ENCODE measurements at regions not wholly inside any gene's neighbourhood (a gene's known extent, or its start where the extent isn't known, plus 50 kb on each side); places are given as distances from the start of the nearest gene placed in this dataset.

DNA sequence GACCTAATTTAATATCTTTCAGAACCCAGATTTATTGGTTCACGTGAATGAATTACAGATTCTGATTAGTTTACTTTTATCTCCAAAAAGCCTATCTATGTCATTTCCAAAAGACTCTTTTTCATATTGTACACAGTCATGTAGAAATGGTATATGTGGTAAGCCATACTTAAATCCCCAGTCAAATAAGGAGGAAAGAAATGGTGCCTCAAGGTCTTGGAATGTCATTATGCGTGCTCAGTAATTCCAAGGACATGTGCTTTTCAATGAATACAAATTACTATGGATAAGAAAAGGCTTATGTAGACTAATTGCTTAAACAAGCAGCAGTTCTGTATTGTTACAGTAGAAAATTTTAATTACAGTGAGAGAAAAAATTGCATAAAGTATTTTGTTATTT, 64.1 kb upstream of the TYRP1 start:
- ChIA-PET CTCF (no interaction called here), POLR2A (no interaction called here)
- H3K9me3 Mint-ChIP-seq (ENCODE audit: insufficient read depth) = peaks cover 10% of the 10 kb centered on the region
- DNase-seq = no peak
- H3K27me3 Mint-ChIP-seq = no peaks in the 10 kb centered on the region
- TF ChIP-seq, protein P1, sequence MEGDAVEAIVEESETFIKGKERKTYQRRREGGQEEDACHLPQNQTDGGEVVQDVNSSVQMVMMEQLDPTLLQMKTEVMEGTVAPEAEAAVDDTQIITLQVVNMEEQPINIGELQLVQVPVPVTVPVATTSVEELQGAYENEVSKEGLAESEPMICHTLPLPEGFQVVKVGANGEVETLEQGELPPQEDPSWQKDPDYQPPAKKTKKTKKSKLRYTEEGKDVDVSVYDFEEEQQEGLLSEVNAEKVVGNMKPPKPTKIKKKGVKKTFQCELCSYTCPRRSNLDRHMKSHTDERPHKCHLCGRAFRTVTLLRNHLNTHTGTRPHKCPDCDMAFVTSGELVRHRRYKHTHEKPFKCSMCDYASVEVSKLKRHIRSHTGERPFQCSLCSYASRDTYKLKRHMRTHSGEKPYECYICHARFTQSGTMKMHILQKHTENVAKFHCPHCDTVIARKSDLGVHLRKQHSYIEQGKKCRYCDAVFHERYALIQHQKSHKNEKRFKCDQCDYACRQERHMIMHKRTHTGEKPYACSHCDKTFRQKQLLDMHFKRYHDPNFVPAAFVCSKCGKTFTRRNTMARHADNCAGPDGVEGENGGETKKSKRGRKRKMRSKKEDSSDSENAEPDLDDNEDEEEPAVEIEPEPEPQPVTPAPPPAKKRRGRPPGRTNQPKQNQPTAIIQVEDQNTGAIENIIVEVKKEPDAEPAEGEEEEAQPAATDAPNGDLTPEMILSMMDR (IDR thresholded peaks at IDR 0.05) = no peak
- TF ChIP-seq EZH2 (IDR thresholded peaks at IDR 0.05; ENCODE audit: borderline replicate concordance, insufficient read depth, low read depth, low read length, poor library complexity, severe bottlenecking) = no peak
- Histone ChIP-seq H3K9me3 (ENCODE audit: control extremely low read depth in 1 of 3, control insufficient read depth in 2 of 3, insufficient read depth in 1 of 3, low read length in 2 of 3) (no peaks in the 10 kb centered on the region), H3K4me2 (replicated peaks; ENCODE audit: low read depth, low read length, poor library complexity, severe bottlenecking) (no peak overlapping the region), H3K9ac (ENCODE audit: low read length) (no peak overlapping the region), H3K36me3 (replicated peaks in 1 of 2; ENCODE audit: control extremely low read depth in 1 of 2, control insufficient read depth in 1 of 2, extremely low read depth in 1 of 2, insufficient read depth in 2 of 2, low read length in 1 of 2) (no peaks in the 10 kb centered on the region), H4K20me1 (ENCODE audit: control insufficient read depth, insufficient read depth, low read length, poor library complexity, severe bottlenecking) (no peaks in the 10 kb centered on the region), H3K27me3 (replicated peaks in 1 of 4; ENCODE audit: control extremely low read depth in 1 of 4, control insufficient read depth in 3 of 4, insufficient read depth in 4 of 4, low read length in 3 of 4) (no peaks in the 10 kb centered on the region), H2AFZ (ENCODE audit: insufficient read depth, low read depth, low read length, poor library complexity, severe bottlenecking) (no peak overlapping the region), H3K79me2 (ENCODE audit: control insufficient read depth, insufficient read depth, low read length) (no peaks in the 10 kb centered on the region), H3K4me3 (ENCODE audit: control extremely low read depth in 1 of 5, extremely low read depth in 1 of 5, insufficient read depth in 1 of 5, low read depth in 2 of 5, low read length in 4 of 5) (no peak overlapping the region), H3K27ac (ENCODE audit: low read length in 2 of 2) (no peak overlapping the region), H3K4me1 (ENCODE audit: control insufficient read depth in 2 of 2, insufficient read depth in 2 of 2, low read length in 2 of 2) (no peaks in the 10 kb centered on the region)
- H3K4me3 Mint-ChIP-seq = no peak overlapping the region
- WGBS (ENCODE audit: insufficient coverage) = no CpG with 5 or more reads among the region's 2 CpGs
- no peak for ATAC-seq (ENCODE audit: low read depth)
- H3K4me1 Mint-ChIP-seq = no peaks in the 10 kb centered on the region
- no peak overlapping the region for H3K27ac Mint-ChIP-seq
- intact Hi-C loops (cut with micrococcal nuclease) = no loop called here

GRCh38 chr9:12631866-12632265, 61.3 kb upstream of the TYRP1 start:
- intact Hi-C loops (cut with micrococcal nuclease) = no loop called here
- H3K27ac Mint-ChIP-seq = no peak overlapping the region
- POLR2A ChIA-PET = no interaction called here

More at GRCh38 chr9:12631866-12632265, 61.3 kb upstream of the TYRP1 start:
- Histone ChIP-seq H2AFZ (ENCODE audit: insufficient read depth, low read depth, low read length, poor library complexity, severe bottlenecking) (no peak overlapping the region), H3K27ac (ENCODE audit: low read length in 2 of 2) (no peak overlapping the region), H3K9me3 (ENCODE audit: control extremely low read depth in 1 of 3, control insufficient read depth in 2 of 3, insufficient read depth in 1 of 3, low read length in 2 of 3) (no peaks in the 10 kb centered on the region), H3K79me2 (ENCODE audit: control insufficient read depth, insufficient read depth, low read length) (no peaks in the 10 kb centered on the region), H4K20me1 (ENCODE audit: control insufficient read depth, insufficient read depth, low read length, poor library complexity, severe bottlenecking) (no peaks in the 10 kb centered on the region), H3K9ac (ENCODE audit: low read length) (no peak overlapping the region), H3K36me3 (replicated peaks in 1 of 2; ENCODE audit: control extremely low read depth in 1 of 2, control insufficient read depth in 1 of 2, extremely low read depth in 1 of 2, insufficient read depth in 2 of 2, low read length in 1 of 2) (no peaks in the 10 kb centered on the region), H3K4me1 (ENCODE audit: control insufficient read depth in 2 of 2, insufficient read depth in 2 of 2, low read length in 2 of 2) (no peaks in the 10 kb centered on the region), H3K4me3 (ENCODE audit: control extremely low read depth in 1 of 5, extremely low read depth in 1 of 5, insufficient read depth in 1 of 5, low read depth in 2 of 5, low read length in 4 of 5) (no peak overlapping the region), H3K27me3 (replicated peaks in 1 of 4; ENCODE audit: control extremely low read depth in 1 of 4, control insufficient read depth in 3 of 4, insufficient read depth in 4 of 4, low read length in 3 of 4) (no peaks in the 10 kb centered on the region), H3K4me2 (replicated peaks; ENCODE audit: low read depth, low read length, poor library complexity, severe bottlenecking) (no peak overlapping the region)
- DNase-seq (no peak), ATAC-seq (ENCODE audit: low read depth) (no peak)
- Mint-ChIP-seq H3K27me3 (no peaks in the 10 kb centered on the region), H3K4me1 (no peaks in the 10 kb centered on the region), H3K9me3 (ENCODE audit: insufficient read depth) (peaks cover 9% of the 10 kb centered on the region), H3K4me3 (no peak overlapping the region)
- TF ChIP-seq, protein P1 (IDR thresholded peaks at IDR 0.05) = no peak
- no peak for TF ChIP-seq EZH2 (IDR thresholded peaks at IDR 0.05; ENCODE audit: borderline replicate concordance, insufficient read depth, low read depth, low read length, poor library complexity, severe bottlenecking)
- CTCF ChIA-PET = no interaction called here
- WGBS (ENCODE audit: insufficient coverage) = no CpG with 5 or more reads among the region's 5 CpGs

Data from B cell (primary cell).